Tibial nerve (tissue), 4 donors: ENCODE measurements at regions not wholly inside any gene's neighbourhood (a gene's known extent, or its start where the extent isn't known, plus 50 kb on each side); places are given as distances from the start of the nearest gene placed in this dataset.

Experiments
- DNase-seq, 2 donors: peaks; one replicate each; pipeline ENCODE4 v3.0.0-alpha.2; 2019; ENCODE audit warnings: low spot score in 2 of 2
- H3K27ac ChIP-seq, 4 donors: fragments of 200-600 bp; sonication (generic) in 3 of 4; one replicate each; pipeline ENCODE4 v1.5.1; 2017 to 2019; ENCODE audit warnings: mild to moderate bottlenecking in 1 of 4
- H3K27me3 ChIP-seq, 2 donors: fragments of 200-600 bp; sonication (generic) in 1 of 2; one replicate each; pipeline versions ENCODE4 v1.5.1 to v1.6.0; 2017 to 2019
- H3K36me3 ChIP-seq, 3 donors: fragments of 200-600 bp; sonication (generic); one replicate each; pipeline ENCODE4 v1.5.1; 2018 to 2019
- H3K4me1 ChIP-seq, 4 donors: fragments of 200-600 bp; sonication (generic) in 3 of 4; one replicate each; pipeline ENCODE4 v1.5.1; 2017 to 2019
- H3K4me3 ChIP-seq, 4 donors: fragments of 200-600 bp; sonication (generic) in 3 of 4; one replicate each; pipeline ENCODE4 v1.5.1; 2017 to 2019; ENCODE audit warnings: mild to moderate bottlenecking in 1 of 4, moderate library complexity in 1 of 4
- H3K9me3 ChIP-seq, 4 donors: fragments of 200-600 bp; sonication (generic) in 3 of 4; one replicate each; pipeline ENCODE4 v1.5.1; 2017 to 2019
- CTCF ChIP-seq, 5 experiments: fragments of 200-600 bp in 3 of 5; fragments of 450-650 bp in 2 of 5; sonication (generic) in 3 of 5; IDR thresholded peaks; one replicate each; pipeline ENCODE4 v1.5.1; 2016 to 2019; ENCODE audit warnings: antibody characterized with exemption in 5 of 5, mild to moderate bottlenecking in 3 of 5, moderate library complexity in 2 of 5
- EP300 ChIP-seq, 2 donors: sonication (generic); formaldehyde crosslinking; IDR thresholded peaks; one replicate each; pipeline ENCODE4 v1.6.1; 2017; ENCODE audit warnings: antibody characterized with exemption in 2 of 2, mild to moderate bottlenecking in 1 of 2
- POLR2A ChIP-seq, 2 donors: fragments of 450-650 bp; IDR thresholded peaks; one replicate each; pipeline ENCODE4 v1.6.1; 2017; ENCODE audit warnings: antibody characterized with exemption in 2 of 2, mild to moderate bottlenecking in 2 of 2, moderate library complexity in 2 of 2
- WGBS, 2 donors: methylation state at CpG; one replicate each; pipeline ENCODE4 v1.1.5; 2018; 5-methylcytosine and 5-hydroxymethylcytosine counted together

- Histone ChIP-seq H3K27me3 (no peaks in the 10 kb centered on the region), H3K4me1 (peaks cover 0 to 29% (median under 1%) of the 10 kb centered on the region in 4 donors), H3K36me3 (no peaks in the 10 kb centered on the region), H3K9me3 (no peaks in the 10 kb centered on the region), H3K4me3 (no peak overlapping the region), H3K27ac (no peak overlapping the region)
- WGBS, 2 donors, result 64 to 67% methylated on average over 4 of the region's 4 CpGs
- TF ChIP-seq EP300 (IDR thresholded peaks at IDR 0.05) (no peak), POLR2A (IDR thresholded peaks at IDR 0.05) (no peak), CTCF (IDR thresholded peaks at IDR 0.05) (no peak)
- DNase-seq, result no peak
These were observed 142.0 kb downstream of the ZNF608 start for GRCh38 chr5:124604419-124604818.

GRCh38 chr5:124602925-124603650, 143.4 kb downstream of the ZNF608 start:
- Histone ChIP-seq H3K9me3 (no peaks in the 10 kb centered on the region), H3K36me3 (no peaks in the 10 kb centered on the region), H3K4me1 (peaks cover 0 to 35% (median 4%) of the 10 kb centered on the region in 4 donors), H3K27me3 (no peaks in the 10 kb centered on the region), H3K27ac (no peak overlapping the region), H3K4me3 (no peak overlapping the region)
- TF ChIP-seq POLR2A (IDR thresholded peaks at IDR 0.05), result no peak
- TF ChIP-seq CTCF (IDR thresholded peaks at IDR 0.05), result no peak
- no peak for TF ChIP-seq EP300 (IDR thresholded peaks at IDR 0.05)
- WGBS, 2 donors, result 95 to 96% methylated on average over 1 of the region's 1 CpG
- no peak for DNase-seq

GRCh38 chr5:124599028-124599973, 147.1 kb downstream of the ZNF608 start:
- 57 to 70% methylated on average over 10 of the region's 10 CpGs for WGBS, 2 donors
- Histone ChIP-seq H3K27ac (peak overlapping the region in 1 of 4 donors; percentile 20), H3K4me1 (peaks cover 0 to 12% (median 4%) of the 10 kb centered on the region in 4 donors), H3K27me3 (no peaks in the 10 kb centered on the region), H3K36me3 (no peaks in the 10 kb centered on the region), H3K4me3 (no peak overlapping the region), H3K9me3 (no peaks in the 10 kb centered on the region)
- TF ChIP-seq CTCF (IDR thresholded peaks at IDR 0.05), result no peak
- TF ChIP-seq EP300 (IDR thresholded peaks at IDR 0.05), result no peak
- TF ChIP-seq POLR2A (IDR thresholded peaks at IDR 0.05), result no peak
- no peak for DNase-seq

DNA sequence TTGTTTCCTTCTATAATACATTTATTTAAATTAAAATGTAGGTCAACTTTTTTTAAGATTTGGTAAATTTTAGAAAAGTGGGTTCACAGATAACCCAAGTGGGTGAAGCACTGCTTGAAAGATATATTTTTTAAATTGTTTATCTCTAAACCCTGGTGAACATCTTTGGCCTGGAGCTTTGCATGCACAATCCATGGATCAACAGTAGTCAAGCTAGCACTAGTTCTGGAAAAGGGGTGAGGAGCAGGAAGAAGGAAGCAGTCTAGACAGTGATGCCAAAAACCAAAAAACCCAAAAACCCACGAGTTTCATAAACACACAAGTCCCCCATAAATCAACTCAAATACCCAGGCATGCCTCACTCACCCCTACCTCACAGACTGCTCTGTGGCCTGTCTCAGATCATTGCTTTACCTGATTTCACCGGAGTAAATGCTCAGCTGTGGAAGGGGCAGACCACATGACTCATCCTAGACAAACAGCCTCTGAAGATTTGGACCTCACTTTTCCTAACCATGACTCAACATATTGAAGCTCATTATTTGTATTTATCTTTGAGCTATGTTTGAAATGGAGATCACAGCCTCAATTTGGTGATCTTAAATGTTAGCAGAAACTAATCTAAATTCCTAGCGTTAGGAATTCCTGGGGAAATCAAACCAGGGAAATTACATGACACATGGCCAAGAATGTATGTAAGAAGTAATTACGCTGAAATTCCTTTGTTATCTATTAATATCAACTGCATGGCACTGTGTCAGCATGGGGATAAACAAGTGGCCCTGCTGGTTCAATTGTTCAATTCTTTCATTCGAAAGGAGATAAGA, 149.6 kb downstream of the ZNF608 start:
- Histone ChIP-seq H3K4me1 (peaks cover 0 to 10% (median 4%) of the 10 kb centered on the region in 4 donors), H3K9me3 (no peaks in the 10 kb centered on the region), H3K36me3 (no peaks in the 10 kb centered on the region), H3K4me3 (no peak overlapping the region), H3K27ac (no peak overlapping the region), H3K27me3 (no peaks in the 10 kb centered on the region)
- 50 to 57% methylated on average over 5 of the region's 5 CpGs for WGBS, 2 donors
- DNase-seq, result no peak
- TF ChIP-seq POLR2A (IDR thresholded peaks at IDR 0.05) (no peak), EP300 (IDR thresholded peaks at IDR 0.05) (no peak), CTCF (IDR thresholded peaks at IDR 0.05) (no peak)
